ENCODE measurements at regions not wholly inside any gene's neighbourhood (a gene's known extent, or its start where the extent isn't known, plus 50 kb on each side); places are given as distances from the start of the nearest gene placed in this dataset.

GRCh38 chr21:29448766-29449165, 150.0 kb downstream of the BACH1 start:
- TF ChIP-seq RAD21 (IDR thresholded peaks at IDR 0.05; ENCODE audit: low read depth) (no peak), YY1 (IDR thresholded peaks at IDR 0.05; ENCODE audit: low read depth) (no peak), CREB1 (IDR thresholded peaks at IDR 0.05; ENCODE audit: low read depth) (no peak), EP300 (IDR thresholded peaks at IDR 0.05; ENCODE audit: borderline replicate concordance) (no peak), EGR1 (IDR thresholded peaks at IDR 0.05) (no peak), TCF12 (IDR thresholded peaks at IDR 0.05; ENCODE audit: low read depth) (no peak)
- TF ChIP-seq, protein P1, sequence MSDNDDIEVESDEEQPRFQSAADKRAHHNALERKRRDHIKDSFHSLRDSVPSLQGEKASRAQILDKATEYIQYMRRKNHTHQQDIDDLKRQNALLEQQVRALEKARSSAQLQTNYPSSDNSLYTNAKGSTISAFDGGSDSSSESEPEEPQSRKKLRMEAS (IDR thresholded peaks at IDR 0.05): no peak
